DOHH2 (cell line): ENCODE measurements at regions not wholly inside any gene's neighbourhood (a gene's known extent, or its start where the extent isn't known, plus 50 kb on each side); places are given as distances from the start of the nearest gene placed in this dataset.

Source experiments
- H3F3A ChIP-seq: fragments of 200-600 bp; sonication (generic), shearing (Covaris generic); 2 replicates; pipeline ENCODE4 v1.6.0; 2016; ENCODE audit warnings: antibody characterized with exemption, mild to moderate bottlenecking; ENCODE audit not compliant: control insufficient read depth, insufficient read depth
- H3K27ac ChIP-seq: fragments of 200-600 bp; sonication (generic); 2 replicates; pipeline ENCODE4 v1.5.1; 2014; ENCODE audit warnings: low read depth, mild to moderate bottlenecking, low read length, moderate library complexity
- H3K27me3 ChIP-seq: fragments of 200-600 bp; sonication (generic); 2 replicates; pipeline ENCODE4 v1.6.1; 2014; ENCODE audit warnings: mild to moderate bottlenecking, low read length, mixed read lengths; ENCODE audit not compliant: control insufficient read depth
- H3K36me3 ChIP-seq: fragments of 200-600 bp; sonication (generic); 2 replicates; pipeline ENCODE4 v1.6.1; 2014; ENCODE audit warnings: mild to moderate bottlenecking, low read length, moderate library complexity, mixed read lengths; ENCODE audit not compliant: control insufficient read depth
- H3K4me1 ChIP-seq: fragments of 200-600 bp; sonication (generic); 2 replicates; pipeline ENCODE4 v1.6.1; 2014; ENCODE audit warnings: mild to moderate bottlenecking, low read length, mixed read lengths; ENCODE audit not compliant: control insufficient read depth
- H3K4me2 ChIP-seq: fragments of 200-600 bp; sonication (generic); 2 replicates; pipeline ENCODE4 v1.6.0; 2014; ENCODE audit warnings: mild to moderate bottlenecking, low read length, moderate library complexity
- H3K4me3 ChIP-seq: fragments of 200-600 bp; sonication (generic); 2 replicates; pipeline ENCODE4 v1.5.1; 2014; ENCODE audit warnings: mild to moderate bottlenecking, low read length, mixed read lengths
- H3K79me2 ChIP-seq: fragments of 200-600 bp; sonication (generic); 2 replicates; pipeline ENCODE4 v1.6.1; 2014; ENCODE audit warnings: mild to moderate bottlenecking, low read length, mixed read lengths; ENCODE audit not compliant: control insufficient read depth
- H3K9me2 ChIP-seq: fragments of 200-600 bp; sonication (generic); replicated peaks from 2 replicates; pipeline ENCODE4 v1.6.1; 2014; ENCODE audit warnings: mild to moderate bottlenecking, low read length, mixed read lengths; ENCODE audit not compliant: control insufficient read depth
- H3K9me3 ChIP-seq: fragments of 200-600 bp; sonication (generic); 2 replicates; pipeline ENCODE4 v1.6.1; 2014; ENCODE audit warnings: antibody characterized with exemption, low read length, mixed read lengths; ENCODE audit not compliant: control insufficient read depth, insufficient read depth
- H4K20me1 ChIP-seq: fragments of 200-600 bp; sonication (generic); 2 replicates; pipeline ENCODE4 v1.6.0; 2014; ENCODE audit warnings: low read depth, mild to moderate bottlenecking, antibody characterized with exemption, low read length, moderate library complexity; ENCODE audit not compliant: control insufficient read depth, insufficient read depth
- EZH2phosphoT487 ChIP-seq: fragments of 200-600 bp; sonication (generic); IDR thresholded peaks from 2 replicates; pipeline ENCODE4 v1.6.1; 2017; ENCODE audit warnings: borderline replicate concordance, mild to moderate bottlenecking, antibody characterized with exemption, low read length, moderate library complexity, mixed read lengths
- TF ChIP-seq, protein P1 (sequence below): fragments of 200-600 bp; sonication (generic); IDR thresholded peaks from one replicate; pipeline ENCODE4 v1.5.1; 2014; ENCODE audit warnings: antibody characterized with exemption, mild to moderate bottlenecking, low read depth, low read length; ENCODE audit not compliant: poor library complexity, severe bottlenecking

DNA sequence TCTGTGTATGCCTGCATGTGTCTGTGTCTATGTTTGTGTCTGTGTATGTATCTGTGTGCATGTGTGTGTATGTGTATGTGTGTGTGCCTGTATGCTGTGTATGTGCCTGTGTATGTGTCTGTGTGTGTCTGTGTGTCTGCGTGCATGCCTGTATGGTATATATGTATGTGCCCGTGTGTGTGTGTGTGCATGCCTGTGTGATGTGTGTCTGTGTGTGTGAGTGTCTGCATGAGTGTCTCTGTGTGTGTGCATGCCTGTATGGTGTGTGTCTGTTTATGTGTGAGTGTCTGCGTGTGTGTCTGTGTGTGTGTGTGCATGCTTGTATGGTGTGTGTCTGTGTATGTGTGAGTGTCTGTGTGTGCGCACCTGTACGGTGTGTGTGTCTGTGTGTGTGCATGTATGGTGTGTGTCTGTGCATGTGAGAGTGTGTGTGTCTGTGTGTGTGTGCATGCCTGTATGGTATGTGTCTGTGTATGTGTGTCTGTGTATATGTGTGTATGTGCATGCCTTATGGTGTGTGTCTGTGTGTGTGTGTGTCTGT is 137.1 kb upstream of the IRX2 start:
- Histone ChIP-seq H3K4me2 (no peak overlapping the region), H3K27ac (no peak overlapping the region), H3K9me2 (no peaks in the 10 kb centered on the region), H3K4me1 (no peaks in the 10 kb centered on the region), H4K20me1 (no peaks in the 10 kb centered on the region), H3K9me3 (peaks cover 29% of the 10 kb centered on the region; the same call in 1 of the 2 replicates), H3K4me3 (no peak overlapping the region), H3K36me3 (no peaks in the 10 kb centered on the region), H3F3A (no peaks in the 10 kb centered on the region), H3K79me2 (no peaks in the 10 kb centered on the region), H3K27me3 (no peaks in the 10 kb centered on the region)
- TF ChIP-seq, protein P1, sequence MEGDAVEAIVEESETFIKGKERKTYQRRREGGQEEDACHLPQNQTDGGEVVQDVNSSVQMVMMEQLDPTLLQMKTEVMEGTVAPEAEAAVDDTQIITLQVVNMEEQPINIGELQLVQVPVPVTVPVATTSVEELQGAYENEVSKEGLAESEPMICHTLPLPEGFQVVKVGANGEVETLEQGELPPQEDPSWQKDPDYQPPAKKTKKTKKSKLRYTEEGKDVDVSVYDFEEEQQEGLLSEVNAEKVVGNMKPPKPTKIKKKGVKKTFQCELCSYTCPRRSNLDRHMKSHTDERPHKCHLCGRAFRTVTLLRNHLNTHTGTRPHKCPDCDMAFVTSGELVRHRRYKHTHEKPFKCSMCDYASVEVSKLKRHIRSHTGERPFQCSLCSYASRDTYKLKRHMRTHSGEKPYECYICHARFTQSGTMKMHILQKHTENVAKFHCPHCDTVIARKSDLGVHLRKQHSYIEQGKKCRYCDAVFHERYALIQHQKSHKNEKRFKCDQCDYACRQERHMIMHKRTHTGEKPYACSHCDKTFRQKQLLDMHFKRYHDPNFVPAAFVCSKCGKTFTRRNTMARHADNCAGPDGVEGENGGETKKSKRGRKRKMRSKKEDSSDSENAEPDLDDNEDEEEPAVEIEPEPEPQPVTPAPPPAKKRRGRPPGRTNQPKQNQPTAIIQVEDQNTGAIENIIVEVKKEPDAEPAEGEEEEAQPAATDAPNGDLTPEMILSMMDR: no peak
- TF ChIP-seq EZH2phosphoT487: no peak

DNA sequence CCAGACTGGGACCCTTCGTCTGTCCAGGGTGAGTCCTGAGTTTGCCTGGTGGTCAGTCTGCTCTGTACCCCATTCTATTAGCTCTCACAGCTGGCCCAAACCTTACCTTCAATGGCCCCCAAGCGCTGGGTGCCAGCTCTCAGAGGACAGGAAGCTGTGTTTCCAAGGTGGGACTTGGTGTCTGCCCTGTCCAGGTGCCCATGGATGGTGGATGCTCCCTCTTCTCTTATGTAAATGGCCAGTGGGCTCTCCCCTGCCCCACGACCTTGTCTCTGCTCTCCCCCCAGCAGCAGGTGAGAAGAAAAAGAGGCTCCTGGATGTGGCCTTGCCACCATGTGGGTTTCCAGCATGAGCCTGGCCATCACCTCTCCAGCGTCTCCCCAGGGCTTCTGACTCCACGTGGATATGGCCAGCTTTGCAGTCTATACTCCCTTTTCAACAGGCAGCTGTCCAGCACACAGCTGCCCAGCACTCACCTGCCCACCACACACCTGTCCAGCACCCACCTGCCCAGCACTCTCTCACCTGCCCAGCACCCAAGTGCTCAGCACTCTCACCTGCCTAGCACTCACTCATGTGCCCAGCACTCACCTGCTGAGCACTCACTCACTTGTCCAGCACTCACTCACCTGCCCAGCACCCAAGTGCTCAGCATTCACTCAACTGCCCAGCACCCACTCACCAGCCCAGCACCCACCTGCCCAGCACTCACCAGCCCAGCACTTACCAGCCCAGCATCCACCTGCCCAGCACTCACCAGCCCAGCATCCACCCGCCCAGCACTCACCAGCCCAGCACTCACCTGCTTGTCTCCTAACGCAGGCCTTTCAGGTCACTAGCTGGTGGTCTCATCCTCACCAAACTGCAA is 136.2 kb upstream of the IRX2 start:
- H3K4me1 ChIP-seq: no peaks in the 10 kb centered on the region
- no peaks in the 10 kb centered on the region for H3K27me3 ChIP-seq
- no peaks in the 10 kb centered on the region for H3F3A ChIP-seq
- H3K4me3 ChIP-seq: no peak overlapping the region
- H3K79me2 ChIP-seq: no peaks in the 10 kb centered on the region
- no peaks in the 10 kb centered on the region for H4K20me1 ChIP-seq
- H3K9me2 ChIP-seq: no peaks in the 10 kb centered on the region
- H3K4me2 ChIP-seq: no peak overlapping the region
- no peak overlapping the region for H3K27ac ChIP-seq
- peaks cover 29% of the 10 kb centered on the region; the same call in 1 of the 2 replicates for H3K9me3 ChIP-seq
- H3K36me3 ChIP-seq: no peaks in the 10 kb centered on the region
- no peak for TF ChIP-seq EZH2phosphoT487
- TF ChIP-seq, protein P1: no peak

DNA sequence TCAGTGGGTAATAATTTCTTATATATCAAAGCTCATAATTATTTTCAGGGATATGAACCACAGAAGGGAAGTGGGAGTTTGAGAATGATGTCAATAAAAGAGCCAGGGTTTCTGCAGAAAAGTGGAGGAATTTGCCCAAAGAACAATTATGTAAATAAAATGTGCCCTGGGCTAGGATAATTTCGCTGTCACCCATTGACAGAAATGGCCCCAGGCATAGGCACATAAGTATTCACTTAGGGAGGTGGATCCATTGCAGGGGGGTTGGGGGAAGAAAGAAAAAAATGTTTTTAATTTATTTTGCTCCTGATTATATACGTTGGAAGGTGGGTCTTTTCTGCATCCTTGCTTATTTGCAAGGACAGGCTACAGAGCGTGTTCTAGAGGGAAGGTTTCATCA is 135.1 kb upstream of the IRX2 start:
- Histone ChIP-seq H3K4me1 (no peaks in the 10 kb centered on the region), H3K36me3 (no peaks in the 10 kb centered on the region), H3K4me2 (no peak overlapping the region), H3K27me3 (no peaks in the 10 kb centered on the region), H3F3A (no peaks in the 10 kb centered on the region), H3K9me3 (peaks cover 24% of the 10 kb centered on the region; the same call in 1 of the 2 replicates), H3K79me2 (no peaks in the 10 kb centered on the region), H3K4me3 (no peak overlapping the region), H4K20me1 (no peaks in the 10 kb centered on the region), H3K27ac (no peak overlapping the region), H3K9me2 (no peaks in the 10 kb centered on the region)
- TF ChIP-seq, protein P1: no peak
